IMR-90 (cell line): ENCODE measurements at regions not wholly inside any gene's neighbourhood (a gene's known extent, or its start where the extent isn't known, plus 50 kb on each side); places are given as distances from the start of the nearest gene placed in this dataset.
"Not testable (repeated sequence)": the region's sequence is repeated elsewhere in the genome, so short reads cannot be mapped to it uniquely, and the experiment has no call there.

Experiments
- ATAC-seq: fragments of 200-7000 bp; cut with Tn5 transposase; 2 replicates; pipeline ENCODE4 v1.9.1; 2020; ENCODE audit warnings: low read depth, mild to moderate bottlenecking, moderate library complexity
- BruUV-seq: library from RNA; stranded (reverse); fragments of 400-500 nt; replicated peaks from 2 replicates; lab custom pipeline; 2021; lab: Mats Ljungman, UMichigan
- CTCF ChIA-PET: fragments of 300-600 bp; formaldehyde crosslinking; extraction: SDS; loops from one replicate; lab custom pipeline; 2021; ENCODE audit warnings: antibody characterized with exemption; lab: Yijun Ruan, JAX
- POLR2A ChIA-PET: fragments of 300-600 bp; sonication (Branson Sonifier 250); formaldehyde crosslinking; loops from one replicate; lab custom pipeline; 2022; ENCODE audit warnings: antibody characterized with exemption; ENCODE audit not compliant: unreplicated experiment; lab: Charles Lee
- DNase-seq: peaks from one replicate; pipeline ENCODE4 v3.0.0; 2013
- H2AFZ ChIP-seq: replicated peaks from 2 replicates; pipeline ENCODE3; 2013; ENCODE audit warnings: low read length, mild to moderate bottlenecking; ENCODE audit not compliant: poor library complexity
- H2AK5ac ChIP-seq: 2 replicates; pipeline ENCODE4 v1.6.1; 2013; ENCODE audit warnings: low read depth, low read length, inconsistent platforms
- H2AK9ac ChIP-seq: replicated peaks from 2 replicates; pipeline ENCODE3; 2013; ENCODE audit warnings: mild to moderate bottlenecking, low read depth, low read length, moderate library complexity; ENCODE audit not compliant: poor library complexity
- H2BK120ac ChIP-seq: 2 replicates; pipeline ENCODE4 v1.6.1; 2013; ENCODE audit warnings: low read depth, low read length, inconsistent platforms
- H2BK15ac ChIP-seq: 3 replicates; pipeline ENCODE4 v1.6.1; 2013; ENCODE audit warnings: low read depth, low read length, inconsistent platforms
- H2BK20ac ChIP-seq: 2 replicates; pipeline ENCODE4 v1.6.1; 2013; ENCODE audit warnings: low read depth, mild to moderate bottlenecking, inconsistent platforms, low read length, moderate library complexity
- H2BK5ac ChIP-seq: 2 replicates; pipeline ENCODE4 v1.6.1; 2013; ENCODE audit warnings: mild to moderate bottlenecking, low read depth, low read length, inconsistent platforms; ENCODE audit not compliant: poor library complexity, severe bottlenecking
- H3K14ac ChIP-seq: replicated peaks from 2 replicates; pipeline ENCODE4 v1.6.1; 2013; ENCODE audit warnings: low read depth, low read length, inconsistent platforms
- H3K18ac ChIP-seq: 2 replicates; pipeline ENCODE4 v1.6.1; 2013; ENCODE audit warnings: low read depth, low read length, control low read depth
- H3K23ac ChIP-seq: 2 replicates; pipeline ENCODE4 v1.6.1; 2013; ENCODE audit warnings: low read depth, low read length, inconsistent platforms
- H3K27ac ChIP-seq: 2 replicates; pipeline ENCODE4 v1.5.1; 2013; ENCODE audit warnings: mild to moderate bottlenecking, control low read depth, low read length; ENCODE audit not compliant: insufficient read depth
- H3K27me3 ChIP-seq: 2 replicates; pipeline ENCODE4 v1.6.1; 2013; ENCODE audit warnings: low read length; ENCODE audit not compliant: control insufficient read depth, insufficient read depth
- H3K36me3 ChIP-seq: 2 replicates; pipeline ENCODE4 v1.6.1; 2013; ENCODE audit warnings: low read length, mixed read lengths; ENCODE audit not compliant: control insufficient read depth, insufficient read depth
- H3K4ac ChIP-seq: 2 replicates; pipeline ENCODE4 v1.6.1; 2013; ENCODE audit warnings: low read depth, low read length, inconsistent platforms
- H3K4me1 ChIP-seq: 2 replicates; pipeline ENCODE4 v1.6.1; 2013; ENCODE audit warnings: low read length, mixed read lengths; ENCODE audit not compliant: control insufficient read depth, insufficient read depth
- H3K4me2 ChIP-seq: 2 replicates; pipeline ENCODE4 v1.6.1; 2013; ENCODE audit warnings: low read depth, mild to moderate bottlenecking, control low read depth, low read length, moderate library complexity
- H3K4me3 ChIP-seq: 2 replicates; pipeline ENCODE4 v1.5.1; 2013; ENCODE audit warnings: low read depth, mild to moderate bottlenecking, control low read depth, low read length, moderate library complexity; ENCODE audit not compliant: insufficient read depth
- H3K56ac ChIP-seq: 2 replicates; pipeline ENCODE4 v1.6.1; 2013; ENCODE audit warnings: low read length, inconsistent platforms; ENCODE audit not compliant: insufficient read depth; ENCODE audit errors: extremely low read depth
- H3K79me1 ChIP-seq, 2 experiments: 2 replicates each; pipeline ENCODE4 v1.6.1; 2013; ENCODE audit warnings: low read length in 2 of 2, inconsistent platforms in 1 of 2, low read depth in 1 of 2
- H3K9ac ChIP-seq: 2 replicates; pipeline ENCODE4 v1.6.1; 2013; ENCODE audit warnings: low read depth, low read length, control low read depth
- H3K9me1 ChIP-seq: 2 replicates; pipeline ENCODE4 v1.6.1; 2013; ENCODE audit warnings: low read length, inconsistent platforms; ENCODE audit not compliant: insufficient read depth
- H3K9me3 ChIP-seq: 2 replicates; pipeline ENCODE4 v1.6.1; 2013; ENCODE audit warnings: low read length; ENCODE audit not compliant: control insufficient read depth, insufficient read depth
- H4K20me1 ChIP-seq: 2 replicates; pipeline ENCODE4 v1.6.1; 2013; ENCODE audit warnings: low read length, inconsistent platforms; ENCODE audit not compliant: insufficient read depth
- H4K5ac ChIP-seq: 2 replicates; pipeline ENCODE4 v1.6.1; 2013; ENCODE audit warnings: mild to moderate bottlenecking, low read depth, low read length, control low read depth
- H4K8ac ChIP-seq, 2 experiments: 2 replicates each; pipeline ENCODE4 v1.6.1; 2013; ENCODE audit warnings: low read depth in 2 of 2, low read length in 2 of 2, control low read depth in 1 of 2, inconsistent platforms in 1 of 2
- H4K91ac ChIP-seq: 2 replicates; pipeline ENCODE4 v1.6.1; 2013; ENCODE audit warnings: low read depth, low read length, inconsistent platforms; ENCODE audit not compliant: insufficient read depth
- WGBS, 2 experiments: methylation state at CpG; one replicate each; pipeline versions ENCODE4 v1.1.5 to v1.1.7; 2013; ENCODE audit warnings: missing lambda C conversion rate in 2 of 2; ENCODE audit not compliant: insufficient read length in 1 of 2; ENCODE audit errors: extremely low coverage in 2 of 2; 5-methylcytosine and 5-hydroxymethylcytosine counted together
- dilution Hi-C: fragments of 300-500 bp; cut with HindIII; formaldehyde crosslinking; loops from one replicate; pipeline ENCODE4 v1.14.3; 2018; ENCODE audit warnings: low sequenced_read_pairs; ENCODE audit not compliant: unreplicated experiment
- in situ Hi-C: fragments of 300-500 bp; cut with MboI; formaldehyde crosslinking; loops from 3 replicates; pipeline ENCODE4 v1.14.3; 2019; ENCODE audit warnings: low sequenced_read_pairs, inconsistent platforms, mixed read lengths
- intact Hi-C: fragments of 100-400 bp; cut with micrococcal nuclease; formaldehyde crosslinking; loops from 2 replicates; pipeline ENCODE4 v1.10.0; 2022

DNA sequence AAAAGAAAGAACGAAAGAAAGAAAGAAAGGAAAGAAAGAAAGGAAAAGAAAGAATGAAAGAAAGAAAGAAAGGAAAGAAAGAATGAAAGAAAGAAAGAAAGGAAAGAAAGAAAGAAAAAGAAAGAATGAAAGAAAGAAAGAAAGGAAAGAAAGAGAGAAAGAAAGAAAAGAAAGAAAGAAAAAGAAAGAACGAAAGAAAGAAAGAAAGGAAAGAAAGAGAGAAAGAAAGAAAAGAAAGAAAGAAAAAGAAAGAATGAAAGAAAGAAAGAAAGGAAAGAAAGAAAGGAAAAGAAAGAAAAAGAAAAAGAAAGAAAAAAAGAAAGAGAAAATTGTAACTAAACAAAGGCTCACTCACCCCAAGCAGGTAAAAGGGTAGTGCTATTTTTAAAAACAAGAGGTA lies 160.7 kb upstream of the TRPM3 start:
- CTCF ChIA-PET, H4K91ac ChIP-seq, H2BK5ac ChIP-seq, H4K20me1 ChIP-seq, intact Hi-C loops, ATAC-seq, DNase-seq, H2BK15ac ChIP-seq, H3K9me3 ChIP-seq, H3K36me3 ChIP-seq, POLR2A ChIA-PET, H3K79me1 ChIP-seq, H3K56ac ChIP-seq, H3K9me1 ChIP-seq, H2AFZ ChIP-seq, H3K4me1 ChIP-seq, H3K4me2 ChIP-seq, dilution Hi-C loops, H3K27ac ChIP-seq, H3K4me3 ChIP-seq, H4K5ac ChIP-seq, H3K18ac ChIP-seq, BruUV-seq, H3K27me3 ChIP-seq, H3K4ac ChIP-seq, H3K23ac ChIP-seq, H2AK9ac ChIP-seq, H4K8ac ChIP-seq, H2BK120ac ChIP-seq, H3K9ac ChIP-seq, H3K14ac ChIP-seq, H2AK5ac ChIP-seq, H2BK20ac ChIP-seq: not testable (repeated sequence)
- 20% methylated on average over 1 of the region's 2 CpGs; no CpG with 5 or more reads in 1 of the 2 experiments for WGBS, 2 experiments
- in situ Hi-C loops = loop anchor here (25.0 kb wide), 2 partner anchors 105 to 530 kb away; no protein-coding TSS in a partner anchor
